HEK293 (cell line): ENCODE measurements at regions not wholly inside any gene's neighbourhood (a gene's known extent, or its start where the extent isn't known, plus 50 kb on each side); places are given as distances from the start of the nearest gene placed in this dataset.

Source experiments
- CTCF ChIA-PET: fragments of 350-600 bp; formaldehyde crosslinking; extraction: SDS; loops from one replicate; lab custom pipeline; 2021; ENCODE audit warnings: antibody characterized with exemption; lab: Yijun Ruan, JAX
- POLR2A ChIA-PET: fragments of 300-600 bp; formaldehyde crosslinking; extraction: SDS; loops from one replicate; lab custom pipeline; 2020; ENCODE audit warnings: antibody characterized with exemption, inconsistent platforms; lab: Yijun Ruan, JAX
- H3K27ac ChIP-seq: fragments of 200-500 bp; sonication (Bioruptor generic); 2 replicates; pipeline ENCODE4 v1.5.1; 2014; ENCODE audit warnings: low read depth, low read length, control low read depth, inconsistent platforms; ENCODE audit errors: extremely low read depth
- H3K36me3 ChIP-seq, 2 experiments: fragments of 200-500 bp in 1 of 2; sonication (Bioruptor generic) in 1 of 2; 1 replicate in 1 of 2; 2 replicates in 1 of 2; pipeline ENCODE4 v1.5.1; 2014 to 2017; ENCODE audit warnings: inconsistent platforms in 2 of 2, low read length in 2 of 2; ENCODE audit not compliant: control insufficient read depth in 2 of 2, insufficient read depth in 1 of 2
- H3K4me1 ChIP-seq: fragments of 200-500 bp; sonication (Bioruptor generic); 2 replicates; pipeline ENCODE4 v1.5.1; 2014; ENCODE audit warnings: mild to moderate bottlenecking, low read length, inconsistent platforms; ENCODE audit not compliant: control insufficient read depth, insufficient read depth
- H3K4me3 ChIP-seq: 2 replicates; pipeline ENCODE4 v1.5.1; 2011; ENCODE audit warnings: low read depth, mild to moderate bottlenecking, control low read depth, low read length, moderate library complexity
- H3K9me3 ChIP-seq: fragments of 200-500 bp; sonication (Bioruptor generic); 2 replicates; pipeline ENCODE4 v1.5.1; 2014; ENCODE audit warnings: low read depth, low read length, inconsistent platforms; ENCODE audit not compliant: control insufficient read depth, insufficient read depth
- EGR2 ChIP-seq: fragments of 450-650 bp; formaldehyde crosslinking; IDR thresholded peaks from 2 replicates; pipeline ENCODE4 v1.5.1; 2016; ENCODE audit warnings: low read depth, missing biosample characterization, missing genetic modification characterization
- REPIN1 ChIP-seq: fragments of 450-650 bp; formaldehyde crosslinking; IDR thresholded peaks from 2 replicates; pipeline ENCODE4 v1.5.1; 2017; ENCODE audit warnings: missing biosample characterization, missing genetic modification characterization, low read depth
- ZBTB21 ChIP-seq: fragments of 450-650 bp; formaldehyde crosslinking; IDR thresholded peaks from 2 replicates; pipeline ENCODE4 v1.5.1; 2017; ENCODE audit warnings: missing biosample characterization, missing genetic modification characterization
- ZNF133 ChIP-seq: fragments of 450-650 bp; formaldehyde crosslinking; IDR thresholded peaks from 2 replicates; pipeline ENCODE4 v1.5.1; 2016; ENCODE audit warnings: missing biosample characterization, missing genetic modification characterization
- ZNF26 ChIP-seq: fragments of 450-650 bp; formaldehyde crosslinking; IDR thresholded peaks from 2 replicates; pipeline ENCODE4 v1.5.1; 2016; ENCODE audit warnings: missing biosample characterization, missing genetic modification characterization
- ZNF266 ChIP-seq: fragments of 450-650 bp; formaldehyde crosslinking; IDR thresholded peaks from 2 replicates; pipeline ENCODE4 v1.5.1; 2016; ENCODE audit warnings: missing biosample characterization, missing genetic modification characterization, low read depth
- ZNF292 ChIP-seq: fragments of 450-650 bp; formaldehyde crosslinking; IDR thresholded peaks from 2 replicates; pipeline ENCODE4 v1.5.1; 2016; ENCODE audit warnings: low read depth, missing biosample characterization, missing genetic modification characterization, borderline replicate concordance
- ZNF37A ChIP-seq: fragments of 450-650 bp; IDR thresholded peaks from 2 replicates; pipeline ENCODE4 v1.5.1; 2018; ENCODE audit warnings: missing biosample characterization, missing genetic modification characterization
- ZNF530 ChIP-seq: fragments of 450-650 bp; formaldehyde crosslinking; IDR thresholded peaks from 2 replicates; pipeline ENCODE4 v1.5.1; 2016; ENCODE audit warnings: low read depth, missing biosample characterization, missing genetic modification characterization
- ZNF623 ChIP-seq: fragments of 450-650 bp; formaldehyde crosslinking; IDR thresholded peaks from 2 replicates; pipeline ENCODE4 v1.5.1; 2016; ENCODE audit warnings: missing biosample characterization, missing genetic modification characterization
- ZSCAN16 ChIP-seq: fragments of 450-650 bp; formaldehyde crosslinking; IDR thresholded peaks from 2 replicates; pipeline ENCODE4 v1.5.1; 2016; ENCODE audit warnings: missing biosample characterization, missing genetic modification characterization
- TF ChIP-seq, protein P1 (sequence below): fragments of 450-650 bp; formaldehyde crosslinking; IDR thresholded peaks from 2 replicates; pipeline ENCODE4 v1.5.1; 2016; ENCODE audit warnings: missing biosample characterization, missing genetic modification characterization, low read depth
- TF ChIP-seq, protein P2 (sequence below): fragments of 450-650 bp; formaldehyde crosslinking; IDR thresholded peaks from 2 replicates; pipeline ENCODE4 v1.5.1; 2016; ENCODE audit warnings: missing biosample characterization, missing genetic modification characterization, borderline replicate concordance
- TF ChIP-seq, protein P3 (sequence below): fragments of 450-650 bp; formaldehyde crosslinking; IDR thresholded peaks from 2 replicates; pipeline ENCODE4 v1.5.1; 2016; ENCODE audit warnings: missing biosample characterization, missing genetic modification characterization

DNA sequence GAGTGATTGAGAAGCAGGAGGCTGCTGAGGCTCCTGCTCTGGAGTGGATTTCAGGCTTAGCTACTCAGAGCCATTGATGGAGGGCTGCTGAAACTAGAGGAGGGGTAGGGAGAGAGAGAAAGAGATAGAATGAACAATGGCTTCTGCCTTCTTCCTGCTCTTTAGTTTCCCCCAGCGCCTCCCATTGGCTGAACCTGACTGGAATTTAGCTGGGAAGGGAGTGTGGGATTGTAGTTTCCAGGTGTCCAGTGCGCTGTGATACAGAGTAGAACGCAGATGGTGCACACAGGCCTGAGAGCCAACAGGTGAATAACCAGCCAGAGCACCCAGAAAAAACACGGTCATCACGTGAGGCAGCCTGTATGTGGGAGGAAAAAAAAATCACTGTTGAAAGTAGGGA lies 140.1 kb downstream of the IL20RB start:
- CTCF ChIA-PET: interaction anchor here (0.6 to 2.0 kb wide), 3 partner anchors 12 to 822 kb away, joined by 3 to 8 read pairs (median 4); no protein-coding TSS in a partner anchor
- no peak overlapping the region for H3K27ac ChIP-seq
- H3K4me1 ChIP-seq: no peaks in the 10 kb centered on the region
- H3K36me3 ChIP-seq: no peaks in the 10 kb centered on the region
- H3K4me3 ChIP-seq: no peak overlapping the region
- POLR2A ChIA-PET: no interaction called here
- TF ChIP-seq ZSCAN16 (tag by site-specific recombination) (no peak), ZNF26 (tag by site-specific recombination) (no peak), ZNF133 (no peak), ZNF266 (tag by site-specific recombination) (no peak), ZNF37A (tag by site-specific recombination) (no peak)
- H3K9me3 ChIP-seq: no peaks in the 10 kb centered on the region

DNA sequence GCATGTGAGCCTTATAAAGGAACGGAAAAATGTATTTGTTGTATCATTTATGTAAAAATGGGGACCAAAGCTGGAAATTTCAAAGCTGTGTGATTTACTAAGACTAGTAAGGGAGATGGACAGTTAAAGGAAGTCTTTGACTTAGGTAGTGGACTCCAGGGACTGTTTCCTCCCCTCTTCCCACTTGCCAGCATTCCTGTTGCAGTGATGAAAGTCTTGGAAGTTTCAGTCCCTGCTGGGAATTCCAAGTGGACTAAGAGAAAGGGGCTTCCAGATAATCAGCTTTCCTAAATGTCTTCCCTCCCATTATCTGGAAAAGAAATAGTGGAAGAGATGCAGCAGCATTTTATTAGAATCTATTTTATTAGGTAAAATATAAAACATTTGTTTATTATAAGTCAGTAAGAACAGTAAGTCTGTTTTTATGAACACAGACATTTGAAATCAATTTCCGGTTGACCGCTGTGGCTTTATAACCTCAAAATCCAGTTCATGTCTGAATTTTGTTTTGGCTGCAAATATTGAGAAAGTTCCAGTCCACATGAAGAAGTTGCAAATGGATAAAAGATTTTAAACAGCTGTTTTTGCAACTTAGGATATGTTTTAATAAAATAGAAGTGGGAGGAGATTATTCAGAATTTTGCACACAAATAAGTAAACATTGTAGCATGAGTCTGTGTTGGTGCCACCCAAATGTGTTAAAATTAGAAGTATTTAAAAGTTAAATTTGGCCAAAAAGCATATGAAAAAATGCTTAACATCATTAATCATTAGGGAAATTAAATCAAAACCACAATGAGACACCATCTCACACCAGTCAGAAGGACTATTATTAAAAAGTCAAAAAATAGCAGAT lies 141.8 kb downstream of the IL20RB start:
- no peak overlapping the region for H3K4me3 ChIP-seq
- TF ChIP-seq ZBTB21 (tag by site-specific recombination) (no peak), ZNF623 (tag by site-specific recombination) (no peak), REPIN1 (tag by site-specific recombination) (no peak), EGR2 (tag by site-specific recombination) (no peak), ZNF530 (no peak), ZNF292 (tag by site-specific recombination) (no peak)
- TF ChIP-seq, protein P1, sequence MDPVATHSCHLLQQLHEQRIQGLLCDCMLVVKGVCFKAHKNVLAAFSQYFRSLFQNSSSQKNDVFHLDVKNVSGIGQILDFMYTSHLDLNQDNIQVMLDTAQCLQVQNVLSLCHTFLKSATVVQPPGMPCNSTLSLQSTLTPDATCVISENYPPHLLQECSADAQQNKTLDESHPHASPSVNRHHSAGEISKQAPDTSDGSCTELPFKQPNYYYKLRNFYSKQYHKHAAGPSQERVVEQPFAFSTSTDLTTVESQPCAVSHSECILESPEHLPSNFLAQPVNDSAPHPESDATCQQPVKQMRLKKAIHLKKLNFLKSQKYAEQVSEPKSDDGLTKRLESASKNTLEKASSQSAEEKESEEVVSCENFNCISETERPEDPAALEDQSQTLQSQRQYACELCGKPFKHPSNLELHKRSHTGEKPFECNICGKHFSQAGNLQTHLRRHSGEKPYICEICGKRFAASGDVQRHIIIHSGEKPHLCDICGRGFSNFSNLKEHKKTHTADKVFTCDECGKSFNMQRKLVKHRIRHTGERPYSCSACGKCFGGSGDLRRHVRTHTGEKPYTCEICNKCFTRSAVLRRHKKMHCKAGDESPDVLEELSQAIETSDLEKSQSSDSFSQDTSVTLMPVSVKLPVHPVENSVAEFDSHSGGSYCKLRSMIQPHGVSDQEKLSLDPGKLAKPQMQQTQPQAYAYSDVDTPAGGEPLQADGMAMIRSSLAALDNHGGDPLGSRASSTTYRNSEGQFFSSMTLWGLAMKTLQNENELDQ (tag by site-specific recombination): no peak
- TF ChIP-seq, protein P2, sequence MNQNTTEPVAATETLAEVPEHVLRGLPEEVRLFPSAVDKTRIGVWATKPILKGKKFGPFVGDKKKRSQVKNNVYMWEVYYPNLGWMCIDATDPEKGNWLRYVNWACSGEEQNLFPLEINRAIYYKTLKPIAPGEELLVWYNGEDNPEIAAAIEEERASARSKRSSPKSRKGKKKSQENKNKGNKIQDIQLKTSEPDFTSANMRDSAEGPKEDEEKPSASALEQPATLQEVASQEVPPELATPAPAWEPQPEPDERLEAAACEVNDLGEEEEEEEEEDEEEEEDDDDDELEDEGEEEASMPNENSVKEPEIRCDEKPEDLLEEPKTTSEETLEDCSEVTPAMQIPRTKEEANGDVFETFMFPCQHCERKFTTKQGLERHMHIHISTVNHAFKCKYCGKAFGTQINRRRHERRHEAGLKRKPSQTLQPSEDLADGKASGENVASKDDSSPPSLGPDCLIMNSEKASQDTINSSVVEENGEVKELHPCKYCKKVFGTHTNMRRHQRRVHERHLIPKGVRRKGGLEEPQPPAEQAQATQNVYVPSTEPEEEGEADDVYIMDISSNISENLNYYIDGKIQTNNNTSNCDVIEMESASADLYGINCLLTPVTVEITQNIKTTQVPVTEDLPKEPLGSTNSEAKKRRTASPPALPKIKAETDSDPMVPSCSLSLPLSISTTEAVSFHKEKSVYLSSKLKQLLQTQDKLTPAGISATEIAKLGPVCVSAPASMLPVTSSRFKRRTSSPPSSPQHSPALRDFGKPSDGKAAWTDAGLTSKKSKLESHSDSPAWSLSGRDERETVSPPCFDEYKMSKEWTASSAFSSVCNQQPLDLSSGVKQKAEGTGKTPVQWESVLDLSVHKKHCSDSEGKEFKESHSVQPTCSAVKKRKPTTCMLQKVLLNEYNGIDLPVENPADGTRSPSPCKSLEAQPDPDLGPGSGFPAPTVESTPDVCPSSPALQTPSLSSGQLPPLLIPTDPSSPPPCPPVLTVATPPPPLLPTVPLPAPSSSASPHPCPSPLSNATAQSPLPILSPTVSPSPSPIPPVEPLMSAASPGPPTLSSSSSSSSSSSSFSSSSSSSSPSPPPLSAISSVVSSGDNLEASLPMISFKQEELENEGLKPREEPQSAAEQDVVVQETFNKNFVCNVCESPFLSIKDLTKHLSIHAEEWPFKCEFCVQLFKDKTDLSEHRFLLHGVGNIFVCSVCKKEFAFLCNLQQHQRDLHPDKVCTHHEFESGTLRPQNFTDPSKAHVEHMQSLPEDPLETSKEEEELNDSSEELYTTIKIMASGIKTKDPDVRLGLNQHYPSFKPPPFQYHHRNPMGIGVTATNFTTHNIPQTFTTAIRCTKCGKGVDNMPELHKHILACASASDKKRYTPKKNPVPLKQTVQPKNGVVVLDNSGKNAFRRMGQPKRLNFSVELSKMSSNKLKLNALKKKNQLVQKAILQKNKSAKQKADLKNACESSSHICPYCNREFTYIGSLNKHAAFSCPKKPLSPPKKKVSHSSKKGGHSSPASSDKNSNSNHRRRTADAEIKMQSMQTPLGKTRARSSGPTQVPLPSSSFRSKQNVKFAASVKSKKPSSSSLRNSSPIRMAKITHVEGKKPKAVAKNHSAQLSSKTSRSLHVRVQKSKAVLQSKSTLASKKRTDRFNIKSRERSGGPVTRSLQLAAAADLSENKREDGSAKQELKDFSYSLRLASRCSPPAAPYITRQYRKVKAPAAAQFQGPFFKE (tag by site-specific recombination): no peak
- TF ChIP-seq, protein P3, sequence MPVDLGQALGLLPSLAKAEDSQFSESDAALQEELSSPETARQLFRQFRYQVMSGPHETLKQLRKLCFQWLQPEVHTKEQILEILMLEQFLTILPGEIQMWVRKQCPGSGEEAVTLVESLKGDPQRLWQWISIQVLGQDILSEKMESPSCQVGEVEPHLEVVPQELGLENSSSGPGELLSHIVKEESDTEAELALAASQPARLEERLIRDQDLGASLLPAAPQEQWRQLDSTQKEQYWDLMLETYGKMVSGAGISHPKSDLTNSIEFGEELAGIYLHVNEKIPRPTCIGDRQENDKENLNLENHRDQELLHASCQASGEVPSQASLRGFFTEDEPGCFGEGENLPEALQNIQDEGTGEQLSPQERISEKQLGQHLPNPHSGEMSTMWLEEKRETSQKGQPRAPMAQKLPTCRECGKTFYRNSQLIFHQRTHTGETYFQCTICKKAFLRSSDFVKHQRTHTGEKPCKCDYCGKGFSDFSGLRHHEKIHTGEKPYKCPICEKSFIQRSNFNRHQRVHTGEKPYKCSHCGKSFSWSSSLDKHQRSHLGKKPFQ (tag by site-specific recombination): no peak
- TF ChIP-seq, all 188 proteins: peak for 0
- Histone ChIP-seq H3K4me1 (no peaks in the 10 kb centered on the region), H3K9me3 (no peaks in the 10 kb centered on the region), H3K27ac (no peak overlapping the region), H3K36me3 (no peaks in the 10 kb centered on the region)
- POLR2A ChIA-PET: no interaction called here
- CTCF ChIA-PET: interaction anchor here (0.6 to 1.4 kb wide), 3 partner anchors 11 to 593 kb away, joined by 3 to 4 read pairs (median 4); no protein-coding TSS in a partner anchor
